Brain microvascular endothelial cell (primary cell): ENCODE measurements at regions not wholly inside any gene's neighbourhood (a gene's known extent, or its start where the extent isn't known, plus 50 kb on each side); places are given as distances from the start of the nearest gene placed in this dataset.
A peak's percentile ranks its signal among the peaks of the same experiment; 100 is the strongest.

Experiments
- DNase-seq: peaks from one replicate; pipeline ENCODE4 v3.0.0-alpha.2; 2020
- H3K27ac ChIP-seq: fragments of 250-450 bp; sonication (Bioruptor Pico); 2 replicates; pipeline ENCODE4 v1.5.1; 2020; ENCODE audit warnings: mild to moderate bottlenecking, moderate library complexity
- H3K27me3 ChIP-seq: fragments of 250-450 bp; sonication (Bioruptor Pico); replicated peaks from 2 replicates; pipeline ENCODE4 v1.5.1; 2020; ENCODE audit warnings: mild to moderate bottlenecking
- H3K36me3 ChIP-seq: fragments of 250-450 bp; sonication (Bioruptor Pico); replicated peaks from 2 replicates; pipeline ENCODE4 v1.5.1; 2020; ENCODE audit warnings: mild to moderate bottlenecking
- H3K4me3 ChIP-seq: 2 replicates; pipeline ENCODE4 v1.5.1; 2011; ENCODE audit warnings: low read depth, mild to moderate bottlenecking, control low read depth, low read length, moderate library complexity
- in situ Hi-C: cut with HindIII; loops from 2 replicates; pipeline ENCODE4 v1.10.0; 2017; ENCODE audit warnings: low sequenced_read_pairs, low pct_ligation_motif_present
- TF ChIP-seq, protein P1 (sequence below): IDR thresholded peaks from 2 replicates; pipeline ENCODE4 v1.5.1; 2011; ENCODE audit warnings: low read depth, mild to moderate bottlenecking, moderate library complexity, low read length, control low read depth, inconsistent platforms; ENCODE audit errors: missing control alignments

GRCh38 chr13:34417896-34418295 lies 524.2 kb upstream of the NBEA start:
- H3K4me3 ChIP-seq, result no peak overlapping the region
- H3K27ac ChIP-seq, result no peak overlapping the region
- no peaks in the 10 kb centered on the region for H3K27me3 ChIP-seq
- in situ Hi-C loops, result no loop called here
- H3K36me3 ChIP-seq, result no peaks in the 10 kb centered on the region
- TF ChIP-seq, protein P1, sequence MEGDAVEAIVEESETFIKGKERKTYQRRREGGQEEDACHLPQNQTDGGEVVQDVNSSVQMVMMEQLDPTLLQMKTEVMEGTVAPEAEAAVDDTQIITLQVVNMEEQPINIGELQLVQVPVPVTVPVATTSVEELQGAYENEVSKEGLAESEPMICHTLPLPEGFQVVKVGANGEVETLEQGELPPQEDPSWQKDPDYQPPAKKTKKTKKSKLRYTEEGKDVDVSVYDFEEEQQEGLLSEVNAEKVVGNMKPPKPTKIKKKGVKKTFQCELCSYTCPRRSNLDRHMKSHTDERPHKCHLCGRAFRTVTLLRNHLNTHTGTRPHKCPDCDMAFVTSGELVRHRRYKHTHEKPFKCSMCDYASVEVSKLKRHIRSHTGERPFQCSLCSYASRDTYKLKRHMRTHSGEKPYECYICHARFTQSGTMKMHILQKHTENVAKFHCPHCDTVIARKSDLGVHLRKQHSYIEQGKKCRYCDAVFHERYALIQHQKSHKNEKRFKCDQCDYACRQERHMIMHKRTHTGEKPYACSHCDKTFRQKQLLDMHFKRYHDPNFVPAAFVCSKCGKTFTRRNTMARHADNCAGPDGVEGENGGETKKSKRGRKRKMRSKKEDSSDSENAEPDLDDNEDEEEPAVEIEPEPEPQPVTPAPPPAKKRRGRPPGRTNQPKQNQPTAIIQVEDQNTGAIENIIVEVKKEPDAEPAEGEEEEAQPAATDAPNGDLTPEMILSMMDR, result no peak
- no peak for DNase-seq

DNA sequence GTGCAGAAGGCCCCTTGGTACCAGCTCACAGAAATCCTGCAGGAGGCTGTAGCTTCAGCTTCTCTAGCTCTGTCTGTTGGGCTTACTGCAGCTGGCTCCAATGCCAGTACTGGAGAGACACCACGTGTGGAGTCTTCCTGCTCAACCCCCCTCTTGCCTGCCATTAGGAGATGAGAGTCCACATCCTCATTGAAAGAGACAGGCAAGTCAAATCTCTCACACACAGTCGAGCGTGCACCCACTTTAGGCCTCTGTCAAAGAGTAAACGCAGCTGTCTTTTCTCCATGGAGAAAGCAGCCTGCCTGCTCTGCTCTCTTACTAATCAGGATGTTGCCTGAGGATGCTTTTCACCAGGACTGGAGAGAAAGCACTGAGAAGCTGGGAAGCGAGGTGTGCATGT lies 523.0 kb upstream of the NBEA start:
- DNase-seq, result no peak
- in situ Hi-C loops, result no loop called here
- Histone ChIP-seq H3K27ac (no peak overlapping the region), H3K36me3 (no peaks in the 10 kb centered on the region), H3K27me3 (no peaks in the 10 kb centered on the region), H3K4me3 (no peak overlapping the region)
- TF ChIP-seq, protein P1, result no peak

GRCh38 chr13:34419755-34420154 lies 522.3 kb upstream of the NBEA start:
- no peak for DNase-seq
- no peak overlapping the region for H3K4me3 ChIP-seq
- H3K27me3 ChIP-seq, result no peaks in the 10 kb centered on the region
- TF ChIP-seq, protein P1, result no peak
- no peak overlapping the region for H3K27ac ChIP-seq
- in situ Hi-C loops, result no loop called here
- H3K36me3 ChIP-seq, result no peaks in the 10 kb centered on the region

GRCh38 chr13:34420702-34421346 lies 521.2 kb upstream of the NBEA start:
- TF ChIP-seq, protein P1, result no peak
- no peak overlapping the region for H3K27ac ChIP-seq

DNA sequence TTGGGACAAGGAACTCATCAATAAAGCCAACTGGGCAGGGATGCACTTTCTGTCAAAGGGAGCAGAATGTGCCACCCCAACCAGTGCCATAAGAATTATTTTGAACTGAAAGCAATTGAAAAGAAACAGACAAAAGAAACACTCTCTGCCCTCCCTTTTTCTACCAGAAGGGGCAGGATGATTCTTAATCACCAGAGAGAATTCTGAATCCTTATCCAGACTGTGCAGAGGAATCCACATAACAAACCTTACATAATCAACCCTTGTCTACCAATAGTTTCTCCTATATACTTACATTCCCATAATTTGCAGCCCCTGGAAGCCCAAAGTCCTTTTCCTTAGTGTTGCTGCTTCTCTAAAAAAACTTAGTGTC lies 520.7 kb upstream of the NBEA start:
- no peaks in the 10 kb centered on the region for H3K27me3 ChIP-seq
- H3K36me3 ChIP-seq, result no peaks in the 10 kb centered on the region
- DNase-seq, result no peak
- no peak overlapping the region for H3K27ac ChIP-seq
- in situ Hi-C loops, result no loop called here
- no peak overlapping the region for H3K4me3 ChIP-seq
- TF ChIP-seq, protein P1, result peak; percentile 41

More at GRCh38 chr13:34420702-34421346, 521.2 kb upstream of the NBEA start:
- in situ Hi-C loops, result no loop called here
- no peaks in the 10 kb centered on the region for H3K36me3 ChIP-seq
- no peak for DNase-seq
- no peaks in the 10 kb centered on the region for H3K27me3 ChIP-seq
- H3K4me3 ChIP-seq, result no peak overlapping the region
